WERI-Rb-1 (cell line): ENCODE measurements at regions not wholly inside any gene's neighbourhood (a gene's known extent, or its start where the extent isn't known, plus 50 kb on each side); places are given as distances from the start of the nearest gene placed in this dataset.
"Not testable (repeated sequence)": the region's sequence is repeated elsewhere in the genome, so short reads cannot be mapped to it uniquely, and the experiment has no call there.

Experiments
- DNase-seq: peaks from one replicate; pipeline ENCODE4 v3.0.0-alpha.2; 2020
- H3K27ac ChIP-seq: fragments of 250-450 bp; sonication (Bioruptor Pico); 2 replicates; pipeline ENCODE4 v1.5.1; 2020; ENCODE audit warnings: mild to moderate bottlenecking, moderate library complexity
- H3K27me3 ChIP-seq: fragments of 250-450 bp; sonication (Bioruptor Pico); 2 replicates; pipeline ENCODE4 v1.5.1; 2021; ENCODE audit warnings: mild to moderate bottlenecking, low read depth, moderate library complexity; ENCODE audit not compliant: insufficient read depth, severe bottlenecking
- H3K36me3 ChIP-seq: fragments of 250-450 bp; sonication (Bioruptor Pico); 2 replicates; pipeline ENCODE4 v1.5.1; 2020; ENCODE audit warnings: mild to moderate bottlenecking, moderate library complexity
- H3K4me3 ChIP-seq: 2 replicates; pipeline ENCODE4 v1.5.1; 2011; ENCODE audit warnings: low read depth, mild to moderate bottlenecking, control low read depth, low read length
- H3K9me3 ChIP-seq: fragments of 250-450 bp; sonication (Bioruptor Pico); 2 replicates; pipeline ENCODE4 v1.5.1; 2021; ENCODE audit warnings: mild to moderate bottlenecking, moderate library complexity; ENCODE audit not compliant: severe bottlenecking
- CTCF ChIP-seq: IDR thresholded peaks from 2 replicates; pipeline ENCODE4 v1.5.1; 2011; ENCODE audit warnings: low read depth, mild to moderate bottlenecking, control low read depth, inconsistent platforms, low read length

- no peaks in the 10 kb centered on the region for H3K27me3 ChIP-seq
- DNase-seq = no peak
- H3K36me3 ChIP-seq = no peaks in the 10 kb centered on the region
- no peak overlapping the region for H3K4me3 ChIP-seq
- no peak overlapping the region for H3K27ac ChIP-seq
- TF ChIP-seq CTCF = no peak
- no peaks in the 10 kb centered on the region for H3K9me3 ChIP-seq
Measured at GRCh38 chr5:158499892-158500418, 599.8 kb downstream of the EBF1 start.

- Histone ChIP-seq H3K4me3 (no peak overlapping the region), H3K36me3 (no peaks in the 10 kb centered on the region), H3K27me3 (no peaks in the 10 kb centered on the region), H3K9me3 (no peaks in the 10 kb centered on the region), H3K27ac (no peak overlapping the region)
- no peak for DNase-seq
- no peak for TF ChIP-seq CTCF
Measured at GRCh38 chr5:158499075-158499891, 600.4 kb downstream of the EBF1 start.

GRCh38 chr5:158496624-158497023 is 603.1 kb downstream of the EBF1 start:
- DNase-seq = no peak
- TF ChIP-seq CTCF = no peak
- H3K9me3 ChIP-seq = no peaks in the 10 kb centered on the region
- no peak overlapping the region for H3K4me3 ChIP-seq
- H3K36me3 ChIP-seq = no peaks in the 10 kb centered on the region
- H3K27me3 ChIP-seq = no peaks in the 10 kb centered on the region
- H3K27ac ChIP-seq = no peak overlapping the region

- DNase-seq = no peak
- no peaks in the 10 kb centered on the region for H3K27me3 ChIP-seq
- no peak overlapping the region for H3K27ac ChIP-seq
- TF ChIP-seq CTCF = no peak
- no peak overlapping the region for H3K4me3 ChIP-seq
- no peaks in the 10 kb centered on the region for H3K36me3 ChIP-seq
- H3K9me3 ChIP-seq = no peaks in the 10 kb centered on the region
Measured at GRCh38 chr5:158494541-158494940, 605.2 kb downstream of the EBF1 start.

- H3K4me3 ChIP-seq, DNase-seq, H3K36me3 ChIP-seq, H3K27me3 ChIP-seq, H3K27ac ChIP-seq, H3K9me3 ChIP-seq: not testable (repeated sequence)
Measured at GRCh38 chr5:158494044-158494443, 605.7 kb downstream of the EBF1 start.

- DNase-seq = no peak
- no peak for TF ChIP-seq CTCF
Measured at GRCh38 chr5:158492841-158493242, 606.9 kb downstream of the EBF1 start.

More at GRCh38 chr5:158492841-158493242, 606.9 kb downstream of the EBF1 start:
- no peak overlapping the region for H3K27ac ChIP-seq
- H3K4me3 ChIP-seq = no peak overlapping the region
- H3K36me3 ChIP-seq = no peaks in the 10 kb centered on the region
- no peaks in the 10 kb centered on the region for H3K9me3 ChIP-seq
- H3K27me3 ChIP-seq = no peaks in the 10 kb centered on the region
